ENCODE measurements at regions not wholly inside any gene's neighbourhood (a gene's known extent, or its start where the extent isn't known, plus 50 kb on each side); places are given as distances from the start of the nearest gene placed in this dataset.

DNA sequence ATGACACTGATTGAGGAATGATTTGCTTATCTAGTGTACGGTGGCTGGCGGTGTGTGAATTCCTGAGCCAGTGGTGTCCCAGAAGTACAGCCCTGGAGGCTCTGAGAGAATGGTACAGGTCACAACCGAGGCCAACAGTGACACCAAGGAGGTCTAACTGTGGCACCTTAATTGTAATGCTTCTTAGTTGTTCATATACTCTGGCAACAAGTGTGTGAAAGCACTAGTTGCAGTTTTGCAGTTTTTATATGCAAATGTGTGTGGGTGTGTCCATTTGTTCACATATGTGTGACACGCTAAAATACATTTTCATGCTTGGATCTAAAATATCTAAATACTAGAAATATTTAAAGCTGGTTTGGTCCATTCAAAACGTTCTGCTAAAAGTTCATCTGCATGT lies 185.3 kb upstream of the FMN2 start:
- in situ Hi-C loops (cut with HindIII; ENCODE audit: low sequenced_read_pairs), result no loop called here
- no peak overlapping the region for H3K4me3 ChIP-seq (ENCODE audit: low read depth, low read length)
- TF ChIP-seq CTCF (IDR thresholded peaks at IDR 0.05; ENCODE audit: low read depth, low read length), result no peak
- no peak for DNase-seq (ENCODE audit: low read depth, low spot score)

DNA sequence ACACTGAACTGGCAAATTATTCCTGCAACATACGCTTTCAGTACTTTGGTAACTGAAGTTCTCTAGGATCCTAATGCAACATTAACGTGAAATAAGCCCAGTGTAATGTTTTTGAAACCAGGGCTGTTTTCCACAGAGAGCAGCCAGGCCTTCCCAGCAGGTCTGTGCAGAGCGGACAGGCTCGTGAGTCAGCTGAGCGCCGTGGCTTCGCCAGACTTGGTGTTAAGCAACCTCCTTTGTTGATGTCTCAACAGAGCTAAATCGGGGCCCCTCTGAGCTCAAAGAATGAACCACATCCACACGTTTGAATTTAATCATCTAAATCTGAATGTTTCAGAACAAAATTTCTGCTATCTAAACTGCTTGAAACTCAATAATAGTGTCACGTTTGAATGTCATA lies 181.8 kb upstream of the FMN2 start:
- in situ Hi-C loops (cut with HindIII; ENCODE audit: low sequenced_read_pairs), result no loop called here
- no peak for TF ChIP-seq CTCF (IDR thresholded peaks at IDR 0.05; ENCODE audit: low read depth, low read length)
- H3K4me3 ChIP-seq (ENCODE audit: low read depth, low read length), result no peak overlapping the region
- DNase-seq (ENCODE audit: low read depth, low spot score), result peak; percentile 65

DNA sequence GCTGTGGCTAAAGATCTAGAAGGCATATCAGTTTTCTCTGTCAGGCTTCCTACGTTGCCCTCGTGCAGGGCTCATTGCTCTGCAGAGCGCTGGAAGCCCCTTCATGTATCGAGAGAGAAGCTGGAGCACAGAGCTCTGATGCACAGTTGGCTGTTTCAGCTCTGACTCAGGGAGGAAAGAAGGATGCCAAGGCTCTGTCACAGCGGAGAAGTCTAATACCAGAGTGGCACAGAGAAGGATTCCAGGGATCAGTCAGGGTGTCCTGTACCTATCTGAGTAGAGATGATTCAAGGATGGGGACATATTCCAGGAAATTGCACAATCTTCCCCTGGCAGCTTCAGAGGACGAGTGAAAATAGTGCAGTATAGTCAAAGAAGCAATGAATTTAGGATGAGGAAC lies 179.2 kb upstream of the FMN2 start:
- in situ Hi-C loops (cut with HindIII; ENCODE audit: low sequenced_read_pairs), result no loop called here
- peak; percentile 4 for DNase-seq (ENCODE audit: low read depth, low spot score)
- no peak for TF ChIP-seq CTCF (IDR thresholded peaks at IDR 0.05; ENCODE audit: low read depth, low read length)
- H3K4me3 ChIP-seq (ENCODE audit: low read depth, low read length), result no peak overlapping the region

- DNase-seq (ENCODE audit: low read depth, low spot score), result no peak
- in situ Hi-C loops (cut with HindIII; ENCODE audit: low sequenced_read_pairs), result no loop called here
- no peak for TF ChIP-seq CTCF (IDR thresholded peaks at IDR 0.05; ENCODE audit: low read depth, low read length)
- H3K4me3 ChIP-seq (ENCODE audit: low read depth, low read length), result no peak overlapping the region
These were observed 178.5 kb upstream of the FMN2 start for GRCh38 chr1:239913141-239913585.

- in situ Hi-C loops (cut with HindIII; ENCODE audit: low sequenced_read_pairs), result no loop called here
- no peak overlapping the region for H3K4me3 ChIP-seq (ENCODE audit: low read depth, low read length)
- no peak for TF ChIP-seq CTCF (IDR thresholded peaks at IDR 0.05; ENCODE audit: low read depth, low read length)
- DNase-seq (ENCODE audit: low read depth, low spot score), result peak; percentile 84
These were observed 176.9 kb upstream of the FMN2 start for GRCh38 chr1:239914751-239915231.

DNA sequence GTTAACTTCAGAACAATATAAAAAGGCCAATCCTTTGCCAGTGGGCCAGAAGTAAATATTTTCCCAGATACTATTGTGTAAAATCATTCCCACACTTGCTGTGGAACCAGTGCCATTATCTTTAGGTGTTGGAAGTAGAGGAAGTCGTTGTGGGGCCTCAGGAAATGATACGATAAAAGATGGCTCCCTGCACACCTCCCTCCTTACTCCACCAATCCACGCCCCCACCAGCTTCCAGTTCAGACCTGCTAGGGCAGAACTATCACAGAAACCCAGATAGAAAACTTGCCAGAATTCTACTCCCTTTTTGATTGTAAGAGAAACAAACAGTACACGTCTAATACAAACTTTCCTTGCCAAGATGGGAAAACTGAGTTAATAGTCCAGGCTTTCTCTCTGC lies 173.0 kb upstream of the FMN2 start:
- TF ChIP-seq CTCF (IDR thresholded peaks at IDR 0.05; ENCODE audit: low read depth, low read length), result no peak
- H3K4me3 ChIP-seq (ENCODE audit: low read depth, low read length), result no peak overlapping the region
- in situ Hi-C loops (cut with HindIII; ENCODE audit: low sequenced_read_pairs), result no loop called here
- DNase-seq (ENCODE audit: low read depth, low spot score), result no peak

- H3K4me3 ChIP-seq (ENCODE audit: low read depth, low read length), result no peak overlapping the region
- DNase-seq (ENCODE audit: low read depth, low spot score), result no peak
- in situ Hi-C loops (cut with HindIII; ENCODE audit: low sequenced_read_pairs), result no loop called here
- no peak for TF ChIP-seq CTCF (IDR thresholded peaks at IDR 0.05; ENCODE audit: low read depth, low read length)
These were observed 171.5 kb upstream of the FMN2 start for GRCh38 chr1:239920214-239920613.
